Osteocyte (in vitro differentiated cells): ENCODE measurements at regions not wholly inside any gene's neighbourhood (a gene's known extent, or its start where the extent isn't known, plus 50 kb on each side); places are given as distances from the start of the nearest gene placed in this dataset.

Source experiments
- DNase-seq: peaks from one replicate; pipeline ENCODE4 v3.0.0; 2021; ENCODE audit warnings: mixed read lengths; ENCODE audit not compliant: unreplicated experiment; ENCODE audit errors: extremely low spot score
- H3K27ac Mint-ChIP-seq: one replicate; pipeline ENCODE4 v1.8.0; 2021; ENCODE audit warnings: mild to moderate bottlenecking, mixed read lengths; ENCODE audit not compliant: unreplicated experiment
- H3K27me3 Mint-ChIP-seq: one replicate; pipeline ENCODE4 v1.8.0; 2021; ENCODE audit warnings: mixed read lengths; ENCODE audit not compliant: unreplicated experiment
- H3K36me3 Mint-ChIP-seq: one replicate; pipeline ENCODE4 v1.8.0; 2021; ENCODE audit warnings: mixed read lengths; ENCODE audit not compliant: unreplicated experiment
- H3K4me1 Mint-ChIP-seq: one replicate; pipeline ENCODE4 v1.8.0; 2021; ENCODE audit warnings: mixed read lengths; ENCODE audit not compliant: unreplicated experiment
- H3K4me3 Mint-ChIP-seq: one replicate; pipeline ENCODE4 v1.8.0; 2021; ENCODE audit warnings: mild to moderate bottlenecking, moderate library complexity, mixed read lengths; ENCODE audit not compliant: unreplicated experiment
- H3K9me3 Mint-ChIP-seq: one replicate; pipeline ENCODE4 v1.8.0; 2021; ENCODE audit warnings: mixed read lengths; ENCODE audit not compliant: unreplicated experiment
- CTCF ChIP-seq: fragments of 200-600 bp; sonication (generic); IDR thresholded peaks from 2 replicates; pipeline ENCODE4 v1.5.0; 2021; ENCODE audit warnings: antibody characterized with exemption, mild to moderate bottlenecking, moderate library complexity

GRCh38 chr1:162927421-162927820 is 66.4 kb upstream of the CCDC190 start:
- TF ChIP-seq CTCF, result no peak
- Mint-ChIP-seq H3K9me3 (no peaks in the 10 kb centered on the region), H3K36me3 (no peaks in the 10 kb centered on the region), H3K4me1 (peaks cover 10% of the 10 kb centered on the region), H3K27ac (no peak overlapping the region), H3K27me3 (no peaks in the 10 kb centered on the region), H3K4me3 (no peak overlapping the region)
- DNase-seq, result no peak

GRCh38 chr1:162926906-162927305 is 65.9 kb upstream of the CCDC190 start:
- Mint-ChIP-seq H3K27me3 (no peaks in the 10 kb centered on the region), H3K27ac (no peak overlapping the region), H3K4me3 (no peak overlapping the region), H3K9me3 (no peaks in the 10 kb centered on the region), H3K36me3 (no peaks in the 10 kb centered on the region), H3K4me1 (peaks cover 10% of the 10 kb centered on the region)
- no peak for DNase-seq
- TF ChIP-seq CTCF, result no peak

GRCh38 chr1:162924179-162924578 is 63.2 kb upstream of the CCDC190 start:
- DNase-seq, result no peak
- TF ChIP-seq CTCF, result no peak
- Mint-ChIP-seq H3K27me3 (no peaks in the 10 kb centered on the region), H3K36me3 (no peaks in the 10 kb centered on the region), H3K4me1 (no peaks in the 10 kb centered on the region), H3K4me3 (no peak overlapping the region), H3K27ac (no peak overlapping the region), H3K9me3 (no peaks in the 10 kb centered on the region)

GRCh38 chr1:162922201-162922600 is 61.2 kb upstream of the CCDC190 start:
- H3K4me3 Mint-ChIP-seq, result no peak overlapping the region
- no peak overlapping the region for H3K27ac Mint-ChIP-seq
- TF ChIP-seq CTCF, result no peak
- no peaks in the 10 kb centered on the region for H3K27me3 Mint-ChIP-seq
- H3K4me1 Mint-ChIP-seq, result no peaks in the 10 kb centered on the region
- H3K36me3 Mint-ChIP-seq, result no peaks in the 10 kb centered on the region
- H3K9me3 Mint-ChIP-seq, result no peaks in the 10 kb centered on the region
- no peak for DNase-seq

- no peak for DNase-seq
- no peaks in the 10 kb centered on the region for H3K27me3 Mint-ChIP-seq
- H3K4me1 Mint-ChIP-seq, result no peaks in the 10 kb centered on the region
- H3K9me3 Mint-ChIP-seq, result peaks cover 1% of the 10 kb centered on the region
- no peak overlapping the region for H3K4me3 Mint-ChIP-seq
- no peak for TF ChIP-seq CTCF
- peaks cover under 1% of the 10 kb centered on the region for H3K36me3 Mint-ChIP-seq
- H3K27ac Mint-ChIP-seq, result no peak overlapping the region
Observed at GRCh38 chr1:162921311-162921710, 60.3 kb upstream of the CCDC190 start.
